Fibroblast of skin of scalp (primary cell): ENCODE measurements at regions not wholly inside any gene's neighbourhood (a gene's known extent, or its start where the extent isn't known, plus 50 kb on each side); places are given as distances from the start of the nearest gene placed in this dataset.
"Not testable (repeated sequence)": the region's sequence is repeated elsewhere in the genome, so short reads cannot be mapped to it uniquely, and the experiment has no call there.

Source experiments
- DNase-seq: peaks from one replicate; pipeline ENCODE4 v3.0.0-alpha.2; 2013

DNA sequence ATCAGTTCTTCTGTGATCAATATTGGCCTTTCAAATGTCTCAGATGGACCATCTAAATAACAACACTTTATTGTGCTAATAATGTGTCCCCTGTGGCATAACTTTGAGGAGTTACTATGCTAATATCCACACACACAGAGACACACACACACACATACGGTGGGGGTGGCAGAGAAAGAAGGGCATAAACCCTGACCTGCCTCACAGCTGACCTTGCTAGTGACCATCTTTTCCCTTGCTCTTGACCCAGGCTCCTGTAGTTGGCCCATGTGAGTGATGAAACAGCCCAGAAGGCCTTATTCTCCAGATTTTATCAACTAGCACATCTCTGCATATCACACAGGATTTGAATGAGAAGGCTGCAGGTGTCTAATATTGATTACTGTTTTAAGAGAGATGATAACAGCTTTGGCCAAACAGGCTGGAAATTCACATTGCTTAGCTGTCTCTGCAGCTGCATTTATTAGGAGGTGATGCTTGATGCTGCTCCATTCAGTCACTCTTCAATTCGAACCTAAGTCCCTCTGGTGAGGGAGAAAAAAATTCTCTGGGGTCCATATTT is 176.4 kb downstream of the ACTR3 start:
- no peak for DNase-seq

- DNase-seq: no peak
Observed at GRCh38 chr2:114068438-114068837, 178.5 kb downstream of the ACTR3 start.

GRCh38 chr2:114076961-114077360 is 187.1 kb downstream of the ACTR3 start:
- DNase-seq: no peak

GRCh38 chr2:114079366-114080004 is 189.6 kb downstream of the ACTR3 start:
- no peak for DNase-seq

- DNase-seq: no peak
Observed at GRCh38 chr2:114082731-114083433, 193.0 kb downstream of the ACTR3 start.

DNA sequence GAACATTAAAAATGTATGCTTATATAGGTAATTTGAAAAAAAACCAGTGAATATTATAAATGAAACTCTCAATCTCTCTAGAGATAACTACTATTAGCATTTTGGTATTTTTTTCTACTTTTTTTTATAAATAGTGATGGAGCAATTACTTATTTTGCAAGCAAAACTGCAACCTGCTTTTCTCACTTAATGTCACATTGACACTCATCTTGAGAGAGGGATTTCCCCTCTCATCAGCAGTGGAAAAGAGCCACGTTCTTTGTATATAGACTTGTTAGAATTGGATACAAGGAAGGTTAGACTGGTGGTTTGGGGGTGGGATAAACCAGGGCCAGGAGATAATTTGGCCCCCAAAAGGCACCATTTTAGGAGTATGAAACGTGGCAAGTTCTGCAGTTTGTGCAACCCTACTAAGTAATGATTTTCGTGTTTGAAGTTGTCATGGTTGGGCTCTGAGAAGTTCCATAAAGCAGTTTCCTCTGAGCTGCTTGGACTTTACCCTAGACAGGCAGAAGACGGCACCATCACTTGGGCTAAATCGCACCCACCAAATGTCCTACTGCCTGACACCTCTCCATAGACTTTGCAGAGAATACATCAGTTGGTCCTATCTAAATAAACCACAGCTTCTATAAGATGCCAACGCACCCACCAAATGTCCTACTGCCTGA is 194.0 kb downstream of the ACTR3 start:
- DNase-seq: no peak

GRCh38 chr2:114085238-114085637 is 195.3 kb downstream of the ACTR3 start:
- no peak for DNase-seq

GRCh38 chr2:114085992-114086391 is 196.1 kb downstream of the ACTR3 start:
- DNase-seq: no peak

- DNase-seq: no peak
Observed at GRCh38 chr2:114089636-114090319, 199.9 kb downstream of the ACTR3 start.

DNA sequence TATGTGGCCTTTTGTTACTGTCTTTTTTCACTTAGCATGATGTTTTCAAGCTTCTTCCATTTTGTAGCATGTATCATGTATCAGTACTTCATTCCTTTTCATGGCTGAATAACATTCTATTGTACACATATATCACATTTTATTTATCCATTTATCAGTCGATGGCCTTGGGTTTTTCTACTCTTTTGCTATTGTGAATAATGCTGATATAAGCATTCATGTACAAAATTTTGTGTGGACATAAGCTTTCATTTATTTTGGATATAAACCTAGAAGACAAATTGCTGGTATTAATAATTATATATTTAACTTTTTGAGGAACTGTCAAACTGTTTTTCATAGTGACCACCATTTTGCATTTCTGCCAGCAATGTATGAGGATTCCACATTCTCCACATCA is 201.1 kb downstream of the ACTR3 start:
- DNase-seq: no peak

DNA sequence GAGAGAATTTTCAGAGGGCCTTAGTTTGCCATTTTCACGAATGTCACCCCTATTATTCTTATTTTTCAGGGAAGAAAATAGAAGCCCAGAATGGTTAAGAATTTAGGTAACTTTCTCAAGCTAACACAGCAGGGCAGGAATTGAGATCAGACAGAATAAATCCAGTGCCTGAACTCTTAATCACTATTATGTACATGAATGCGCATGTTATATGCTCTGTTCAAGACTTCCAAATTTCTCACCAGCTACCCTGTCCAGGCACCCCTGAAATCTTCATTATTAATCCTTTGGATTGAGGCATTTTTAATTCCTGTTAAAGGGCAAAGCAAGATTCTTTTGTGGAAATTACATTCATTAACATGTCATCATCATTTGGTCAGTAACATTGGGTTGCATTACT is 218.4 kb downstream of the ACTR3 start:
- DNase-seq: no peak

- no peak for DNase-seq
Observed at GRCh38 chr2:114108824-114109416, 219.0 kb downstream of the ACTR3 start.

- DNase-seq: no peak
Observed at GRCh38 chr2:114111329-114111728, 221.4 kb downstream of the ACTR3 start.

- no peak for DNase-seq
Observed at GRCh38 chr2:114113518-114113917, 223.6 kb downstream of the ACTR3 start.

DNA sequence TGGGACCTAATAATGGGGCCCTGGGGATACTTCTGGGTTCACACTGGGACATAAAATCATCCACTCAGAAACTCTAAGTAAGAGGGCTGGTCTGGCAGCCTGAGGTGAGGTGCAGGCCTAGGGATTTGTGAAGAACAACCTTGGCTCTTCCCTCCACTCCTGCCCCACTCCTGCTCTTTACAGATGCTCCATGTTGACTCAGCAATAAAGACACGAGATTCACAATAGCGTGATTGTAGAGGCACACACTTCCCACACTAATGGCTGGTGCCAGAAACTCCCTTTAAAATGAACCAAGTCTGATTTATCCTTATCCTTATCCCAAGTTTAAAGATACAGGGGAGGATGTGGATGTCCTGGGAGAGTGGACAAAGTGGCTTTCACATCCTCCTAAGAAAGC is 228.2 kb downstream of the ACTR3 start:
- no peak for DNase-seq

- DNase-seq: no peak
Observed at GRCh38 chr2:114119862-114120261, 230.0 kb downstream of the ACTR3 start.

DNA sequence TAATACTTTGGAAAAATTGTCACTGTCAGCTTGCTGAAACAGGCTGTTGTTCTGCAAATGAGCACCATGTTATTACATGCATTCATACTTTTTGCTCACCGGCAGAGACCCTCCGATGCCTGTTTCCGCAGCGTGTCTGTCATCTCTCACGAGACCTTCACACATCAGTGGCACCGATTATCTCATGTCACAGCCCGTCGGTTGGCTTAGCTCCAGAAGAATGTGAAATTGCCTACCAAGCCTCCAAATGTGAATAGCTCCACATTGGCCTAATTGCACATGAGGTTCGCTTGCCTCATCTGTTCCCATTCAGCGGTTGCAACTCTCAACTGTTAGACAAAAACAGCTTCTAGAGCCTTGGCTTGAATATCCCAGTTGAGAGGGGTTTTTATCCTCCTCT is 233.0 kb downstream of the ACTR3 start:
- no peak for DNase-seq

DNA sequence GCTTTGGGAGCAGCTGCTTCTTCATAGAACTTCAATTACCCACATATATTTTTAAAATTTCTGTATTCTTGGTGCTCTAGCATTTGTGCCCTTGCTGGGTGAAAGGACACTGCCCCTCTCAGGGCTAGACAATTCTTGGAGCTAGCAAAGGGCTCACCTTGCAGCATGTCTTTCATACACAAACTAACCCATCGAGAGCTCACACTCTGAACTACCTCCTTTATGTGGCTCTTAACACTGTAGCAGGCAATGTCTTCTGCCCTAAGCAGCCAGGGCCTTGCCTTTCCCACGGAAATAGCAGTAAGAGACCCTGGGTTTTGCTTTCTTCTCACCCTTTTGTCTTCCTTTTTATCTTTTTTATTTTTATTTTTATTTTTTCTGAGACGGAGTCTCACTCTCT is 234.0 kb downstream of the ACTR3 start:
- DNase-seq: no peak

DNA sequence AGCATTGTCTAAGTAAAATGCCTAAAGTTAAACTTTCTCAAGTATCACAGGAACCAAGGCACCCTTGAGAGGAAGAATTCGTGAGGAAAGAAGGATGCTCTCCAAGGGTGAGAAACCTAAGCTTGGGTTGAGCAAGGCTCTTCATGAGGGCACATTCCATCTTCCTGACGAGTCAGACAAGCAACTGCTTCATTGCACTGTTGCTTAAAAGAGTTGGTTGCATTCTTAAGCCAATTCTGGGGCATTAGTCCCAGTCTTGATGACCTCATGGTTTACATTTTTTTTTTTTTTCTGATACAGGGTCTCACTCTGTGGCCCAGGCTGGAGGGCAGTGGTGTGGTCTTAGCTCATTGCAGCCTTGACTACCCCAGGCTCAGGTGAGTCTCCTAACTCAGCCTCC is 237.5 kb downstream of the ACTR3 start:
- DNase-seq: peak; percentile 5

DNA sequence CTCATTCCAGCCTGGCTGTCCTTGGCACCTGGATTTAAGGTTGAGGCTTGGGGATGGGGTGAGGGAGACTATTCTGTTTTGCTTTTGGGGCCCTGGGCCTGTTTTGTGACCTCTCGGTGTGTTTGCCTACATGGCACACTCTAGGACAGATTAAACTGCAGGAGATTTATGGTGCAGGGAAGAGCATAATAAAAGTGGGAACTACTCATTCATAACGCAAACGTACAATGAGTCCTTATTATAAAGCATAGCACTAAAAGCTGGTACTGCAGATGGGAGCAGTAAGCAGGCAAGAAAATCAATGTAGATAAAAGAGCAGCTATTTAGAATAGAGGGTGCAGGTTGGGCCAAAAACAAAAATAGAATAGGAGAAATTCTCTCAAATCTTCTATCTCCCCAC is 238.4 kb downstream of the ACTR3 start:
- no peak for DNase-seq

GRCh38 chr2:114128725-114129124 is 238.8 kb downstream of the ACTR3 start:
- no peak for DNase-seq

GRCh38 chr2:114132050-114132449 is 242.2 kb downstream of the ACTR3 start:
- not testable (repeated sequence) for DNase-seq

DNA sequence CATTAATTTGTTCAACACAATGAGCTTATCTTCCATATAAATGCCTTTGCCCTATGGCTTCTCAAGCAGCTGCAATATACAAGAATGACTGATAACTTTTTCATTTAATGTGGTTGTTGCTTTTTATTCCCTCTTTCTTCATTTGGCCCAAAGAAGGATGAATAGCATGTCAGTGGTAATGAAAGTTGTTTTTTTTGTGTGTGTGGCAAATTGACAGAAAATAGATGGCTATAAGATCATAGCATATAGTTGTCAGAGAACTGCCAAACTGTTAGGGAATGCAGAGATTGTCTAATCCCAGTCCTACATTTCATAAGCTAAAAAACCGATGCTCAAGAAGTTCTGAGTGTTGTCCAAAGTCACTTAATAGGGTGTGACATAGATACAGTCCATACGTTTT is 244.3 kb downstream of the ACTR3 start:
- no peak for DNase-seq
